Panc1 (cell line): ENCODE measurements at regions not wholly inside any gene's neighbourhood (a gene's known extent, or its start where the extent isn't known, plus 50 kb on each side); places are given as distances from the start of the nearest gene placed in this dataset.

Experiments used
- ATAC-seq: fragments of 200-7000 bp; cut with Tn5 transposase; 2 replicates; pipeline ENCODE4 v1.9.1; 2020; ENCODE audit warnings: mild to moderate bottlenecking, moderate library complexity
- BruUV-seq: library from RNA; stranded (reverse); fragments of 400-500 nt; replicated peaks from 2 replicates; lab custom pipeline; 2021; lab: Mats Ljungman, UMichigan
- CTCF ChIA-PET: fragments of 300-600 bp; sonication (Branson Sonifier 250); formaldehyde crosslinking; loops from one replicate; lab custom pipeline; 2022; ENCODE audit warnings: antibody characterized with exemption; lab: Charles Lee
- POLR2A ChIA-PET: fragments of 300-600 bp; sonication (Branson Sonifier 250); formaldehyde crosslinking; loops from one replicate; lab custom pipeline; 2022; ENCODE audit warnings: antibody characterized with exemption; lab: Charles Lee
- DNase-seq: peaks from one replicate; pipeline ENCODE4 v3.0.0-alpha.2; 2010; ENCODE audit warnings: low read depth, low spot score
- H3K27ac ChIP-seq: 2 replicates; pipeline ENCODE4 v1.5.1; 2011; ENCODE audit warnings: mild to moderate bottlenecking, low read length, inconsistent platforms
- H3K27me3 ChIP-seq: fragments of 200-500 bp; sonication (Bioruptor generic); 2 replicates; pipeline ENCODE4 v1.6.0; 2014; ENCODE audit warnings: low read length, inconsistent platforms; ENCODE audit not compliant: control insufficient read depth, insufficient read depth
- H3K36me3 ChIP-seq: fragments of 200-500 bp; sonication (Bioruptor generic); 2 replicates; pipeline ENCODE4 v1.5.1; 2014; ENCODE audit warnings: inconsistent platforms, mild to moderate bottlenecking, low read length, moderate library complexity; ENCODE audit not compliant: control insufficient read depth, insufficient read depth
- H3K4me1 ChIP-seq: 2 replicates; pipeline ENCODE4 v1.5.1; 2011; ENCODE audit warnings: inconsistent platforms, mild to moderate bottlenecking, low read length, moderate library complexity; ENCODE audit not compliant: control insufficient read depth, insufficient read depth
- H3K4me3 ChIP-seq, 2 experiments: 2 replicates each; pipeline ENCODE4 v1.5.1; 2011 to 2012; ENCODE audit warnings: low read depth in 2 of 2, low read length in 2 of 2, mild to moderate bottlenecking in 2 of 2, inconsistent platforms in 1 of 2, moderate library complexity in 1 of 2
- H3K9me3 ChIP-seq: fragments of 200-500 bp; sonication (Bioruptor generic); 2 replicates; pipeline ENCODE4 v1.5.1; 2014; ENCODE audit warnings: low read depth, mild to moderate bottlenecking, inconsistent platforms, low read length, moderate library complexity; ENCODE audit not compliant: control insufficient read depth, insufficient read depth
- POLR2AphosphoS5 ChIP-seq: IDR thresholded peaks from 2 replicates; pipeline ENCODE4 v1.6.1; 2012; ENCODE audit warnings: mild to moderate bottlenecking, low read depth, low read length, moderate library complexity
- SIN3A ChIP-seq: IDR thresholded peaks from 2 replicates; pipeline ENCODE4 v1.6.1; 2012; ENCODE audit warnings: low read depth, mild to moderate bottlenecking, low read length, moderate library complexity, borderline replicate concordance; ENCODE audit not compliant: insufficient read depth
- TCF7L2 ChIP-seq: IDR thresholded peaks from 2 replicates; pipeline ENCODE4 v1.6.1; 2011; ENCODE audit warnings: mild to moderate bottlenecking, low read depth, low read length, inconsistent platforms
- in situ Hi-C: cut with HindIII; loops from 2 replicates; pipeline ENCODE4 v1.10.0; 2016; ENCODE audit warnings: low sequenced_read_pairs, low pct_unique_long_range_greater_than_20kb
- intact Hi-C: fragments of 100-400 bp; cut with micrococcal nuclease; formaldehyde crosslinking; loops from one replicate; pipeline ENCODE4 v1.10.0; 2022; ENCODE audit not compliant: unreplicated experiment
- TF ChIP-seq, protein P1 (sequence below): fragments of 450-650 bp; IDR thresholded peaks from 2 replicates; pipeline ENCODE4 v1.5.1; 2017; ENCODE audit warnings: mild to moderate bottlenecking
- TF ChIP-seq, protein P2 (sequence below), 2 experiments: IDR thresholded peaks; 2 replicates each; pipeline ENCODE4 v1.6.1; 2011 to 2012; ENCODE audit warnings: low read depth in 2 of 2, control low read depth in 1 of 2, low read length in 1 of 2, mild to moderate bottlenecking in 1 of 2, moderate library complexity in 1 of 2; ENCODE audit not compliant: insufficient read depth in 1 of 2

DNA sequence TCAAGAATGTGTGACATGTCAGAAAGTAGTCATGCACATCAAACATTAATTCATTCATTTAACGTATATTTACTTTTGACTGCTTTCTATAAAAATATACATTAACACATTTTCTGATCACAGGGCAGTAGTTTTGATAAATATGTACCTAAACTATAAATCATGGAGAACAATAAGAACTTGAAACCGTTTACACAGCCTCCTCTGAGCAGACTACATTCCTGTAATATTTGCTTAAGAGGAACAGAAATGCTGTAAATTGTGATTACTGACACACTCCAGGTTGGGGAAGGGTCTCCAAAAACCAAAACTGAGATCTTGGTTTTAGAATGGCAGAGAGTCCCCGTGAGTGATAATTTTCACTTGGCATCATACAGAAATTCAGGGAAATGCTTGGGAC, 120.7 kb upstream of the PPARGC1A start:
- H3K27ac ChIP-seq = no peak overlapping the region
- ChIA-PET CTCF (no interaction called here), POLR2A (no interaction called here)
- intact Hi-C loops (no loop called here), in situ Hi-C loops (no loop called here)
- H3K4me1 ChIP-seq = no peaks in the 10 kb centered on the region
- no peaks in the 10 kb centered on the region for H3K27me3 ChIP-seq
- no peaks in the 10 kb centered on the region for H3K36me3 ChIP-seq
- BruUV-seq = no TSS peak
- H3K4me3 ChIP-seq = no peak overlapping the region
- TF ChIP-seq TCF7L2 (no peak), POLR2AphosphoS5 (no peak), SIN3A (no peak)
- TF ChIP-seq, protein P1, sequence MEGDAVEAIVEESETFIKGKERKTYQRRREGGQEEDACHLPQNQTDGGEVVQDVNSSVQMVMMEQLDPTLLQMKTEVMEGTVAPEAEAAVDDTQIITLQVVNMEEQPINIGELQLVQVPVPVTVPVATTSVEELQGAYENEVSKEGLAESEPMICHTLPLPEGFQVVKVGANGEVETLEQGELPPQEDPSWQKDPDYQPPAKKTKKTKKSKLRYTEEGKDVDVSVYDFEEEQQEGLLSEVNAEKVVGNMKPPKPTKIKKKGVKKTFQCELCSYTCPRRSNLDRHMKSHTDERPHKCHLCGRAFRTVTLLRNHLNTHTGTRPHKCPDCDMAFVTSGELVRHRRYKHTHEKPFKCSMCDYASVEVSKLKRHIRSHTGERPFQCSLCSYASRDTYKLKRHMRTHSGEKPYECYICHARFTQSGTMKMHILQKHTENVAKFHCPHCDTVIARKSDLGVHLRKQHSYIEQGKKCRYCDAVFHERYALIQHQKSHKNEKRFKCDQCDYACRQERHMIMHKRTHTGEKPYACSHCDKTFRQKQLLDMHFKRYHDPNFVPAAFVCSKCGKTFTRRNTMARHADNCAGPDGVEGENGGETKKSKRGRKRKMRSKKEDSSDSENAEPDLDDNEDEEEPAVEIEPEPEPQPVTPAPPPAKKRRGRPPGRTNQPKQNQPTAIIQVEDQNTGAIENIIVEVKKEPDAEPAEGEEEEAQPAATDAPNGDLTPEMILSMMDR = no peak
- TF ChIP-seq, protein P2, sequence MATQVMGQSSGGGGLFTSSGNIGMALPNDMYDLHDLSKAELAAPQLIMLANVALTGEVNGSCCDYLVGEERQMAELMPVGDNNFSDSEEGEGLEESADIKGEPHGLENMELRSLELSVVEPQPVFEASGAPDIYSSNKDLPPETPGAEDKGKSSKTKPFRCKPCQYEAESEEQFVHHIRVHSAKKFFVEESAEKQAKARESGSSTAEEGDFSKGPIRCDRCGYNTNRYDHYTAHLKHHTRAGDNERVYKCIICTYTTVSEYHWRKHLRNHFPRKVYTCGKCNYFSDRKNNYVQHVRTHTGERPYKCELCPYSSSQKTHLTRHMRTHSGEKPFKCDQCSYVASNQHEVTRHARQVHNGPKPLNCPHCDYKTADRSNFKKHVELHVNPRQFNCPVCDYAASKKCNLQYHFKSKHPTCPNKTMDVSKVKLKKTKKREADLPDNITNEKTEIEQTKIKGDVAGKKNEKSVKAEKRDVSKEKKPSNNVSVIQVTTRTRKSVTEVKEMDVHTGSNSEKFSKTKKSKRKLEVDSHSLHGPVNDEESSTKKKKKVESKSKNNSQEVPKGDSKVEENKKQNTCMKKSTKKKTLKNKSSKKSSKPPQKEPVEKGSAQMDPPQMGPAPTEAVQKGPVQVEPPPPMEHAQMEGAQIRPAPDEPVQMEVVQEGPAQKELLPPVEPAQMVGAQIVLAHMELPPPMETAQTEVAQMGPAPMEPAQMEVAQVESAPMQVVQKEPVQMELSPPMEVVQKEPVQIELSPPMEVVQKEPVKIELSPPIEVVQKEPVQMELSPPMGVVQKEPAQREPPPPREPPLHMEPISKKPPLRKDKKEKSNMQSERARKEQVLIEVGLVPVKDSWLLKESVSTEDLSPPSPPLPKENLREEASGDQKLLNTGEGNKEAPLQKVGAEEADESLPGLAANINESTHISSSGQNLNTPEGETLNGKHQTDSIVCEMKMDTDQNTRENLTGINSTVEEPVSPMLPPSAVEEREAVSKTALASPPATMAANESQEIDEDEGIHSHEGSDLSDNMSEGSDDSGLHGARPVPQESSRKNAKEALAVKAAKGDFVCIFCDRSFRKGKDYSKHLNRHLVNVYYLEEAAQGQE (IDR thresholded peaks at IDR 0.05; ENCODE audit: insufficient read depth in 1 of 2, low read depth in 2 of 2, low read length in 1 of 2) = no peak
- DNase-seq (no peak), ATAC-seq (no peak)
- H3K9me3 ChIP-seq = no peaks in the 10 kb centered on the region

DNA sequence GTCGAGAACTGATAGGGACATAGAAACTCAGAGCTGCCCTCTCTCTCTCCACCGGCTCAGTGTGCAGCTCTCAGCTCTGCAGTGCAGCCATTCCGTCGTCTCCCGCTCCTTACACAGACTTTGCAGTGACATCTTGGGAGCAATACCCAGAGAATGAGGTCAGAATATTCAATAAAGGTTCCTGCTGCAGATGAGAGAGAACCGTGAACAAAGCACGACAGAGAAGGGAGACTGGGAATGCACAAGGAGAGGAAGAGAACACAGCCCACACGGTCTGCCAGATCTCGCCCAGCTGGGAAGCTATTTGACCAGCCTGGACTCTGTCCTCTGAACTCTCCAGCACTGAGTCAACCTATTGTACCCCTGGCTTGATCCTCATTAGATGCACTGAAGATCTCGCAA, 118.0 kb upstream of the PPARGC1A start:
- DNase-seq = no peak
- ChIA-PET CTCF (no interaction called here), POLR2A (no interaction called here)
- Histone ChIP-seq H3K4me1 (no peaks in the 10 kb centered on the region), H3K27ac (no peak overlapping the region), H3K9me3 (no peaks in the 10 kb centered on the region), H3K27me3 (no peaks in the 10 kb centered on the region), H3K36me3 (no peaks in the 10 kb centered on the region), H3K4me3 (no peak overlapping the region)
- BruUV-seq = no TSS peak
- TF ChIP-seq, protein P1 = no peak
- TF ChIP-seq SIN3A = no peak
- TF ChIP-seq, protein P2 (IDR thresholded peaks at IDR 0.05; ENCODE audit: insufficient read depth in 1 of 2, low read depth in 2 of 2, low read length in 1 of 2) = no peak
- TF ChIP-seq TCF7L2 = no peak
- TF ChIP-seq POLR2AphosphoS5 = no peak
- intact Hi-C loops (no loop called here), in situ Hi-C loops (no loop called here)
- ATAC-seq = no peak
